NB4 (cell line): ENCODE measurements at regions not wholly inside any gene's neighbourhood (a gene's known extent, or its start where the extent isn't known, plus 50 kb on each side); places are given as distances from the start of the nearest gene placed in this dataset.

ENCODE experiments used
- CTCF ChIP-seq: IDR thresholded peaks from one replicate; pipeline ENCODE4 v1.5.1; 2012; ENCODE audit warnings: low read depth, low read length
- MAX ChIP-seq: IDR thresholded peaks from 2 replicates; pipeline ENCODE4 v1.6.1; 2011; ENCODE audit warnings: low read depth, low read length

GRCh38 chr16:16884451-16884850, 505.5 kb downstream of the NPIPA7 start:
- TF ChIP-seq MAX (no peak), CTCF (no peak)
